ENCODE measurements at regions not wholly inside any gene's neighbourhood (a gene's known extent, or its start where the extent isn't known, plus 50 kb on each side); places are given as distances from the start of the nearest gene placed in this dataset.

DNA sequence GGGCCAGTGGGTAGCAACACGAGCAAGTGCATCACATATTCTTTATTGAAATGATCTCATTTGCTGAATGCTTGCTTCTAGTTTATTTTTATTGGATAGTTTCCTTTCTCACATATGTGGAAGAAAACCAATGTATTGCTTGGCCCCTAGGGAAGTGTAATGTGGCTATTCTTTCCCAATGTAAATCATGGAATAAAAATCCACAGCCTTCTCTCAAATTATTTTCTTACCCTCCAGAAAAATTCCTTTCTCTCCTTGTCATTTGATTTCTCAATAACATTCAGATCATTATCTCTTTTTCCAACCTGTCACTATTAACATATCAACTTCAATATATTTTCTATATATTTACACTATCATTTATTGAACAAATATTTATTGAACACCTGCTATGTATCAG lies 51.9 kb upstream of the PTPRK start:
- DNase-seq (no peak), ATAC-seq (ENCODE audit: poor library complexity) (no peak)
- no peaks in the 10 kb centered on the region for H3K9me3 Mint-ChIP-seq
- Histone ChIP-seq H3K27ac (ENCODE audit: low read depth in 1 of 2, low read length in 2 of 2) (no peak overlapping the region), H3K4me1 (ENCODE audit: insufficient read depth, low read length) (no peaks in the 10 kb centered on the region), H3K9me3 (ENCODE audit: control insufficient read depth in 1 of 2, insufficient read depth in 1 of 2, low read length in 2 of 2) (peaks cover 0 to 5% of the 10 kb centered on the region in 2 experiments), H3K36me3 (ENCODE audit: insufficient read depth, low read length) (no peaks in the 10 kb centered on the region), H3K27me3 (ENCODE audit: control insufficient read depth in 1 of 2, insufficient read depth in 2 of 2, low read length in 2 of 2) (no peaks in the 10 kb centered on the region), H3K4me3 (ENCODE audit: low read length) (no peak overlapping the region)
- TF ChIP-seq, protein P1, sequence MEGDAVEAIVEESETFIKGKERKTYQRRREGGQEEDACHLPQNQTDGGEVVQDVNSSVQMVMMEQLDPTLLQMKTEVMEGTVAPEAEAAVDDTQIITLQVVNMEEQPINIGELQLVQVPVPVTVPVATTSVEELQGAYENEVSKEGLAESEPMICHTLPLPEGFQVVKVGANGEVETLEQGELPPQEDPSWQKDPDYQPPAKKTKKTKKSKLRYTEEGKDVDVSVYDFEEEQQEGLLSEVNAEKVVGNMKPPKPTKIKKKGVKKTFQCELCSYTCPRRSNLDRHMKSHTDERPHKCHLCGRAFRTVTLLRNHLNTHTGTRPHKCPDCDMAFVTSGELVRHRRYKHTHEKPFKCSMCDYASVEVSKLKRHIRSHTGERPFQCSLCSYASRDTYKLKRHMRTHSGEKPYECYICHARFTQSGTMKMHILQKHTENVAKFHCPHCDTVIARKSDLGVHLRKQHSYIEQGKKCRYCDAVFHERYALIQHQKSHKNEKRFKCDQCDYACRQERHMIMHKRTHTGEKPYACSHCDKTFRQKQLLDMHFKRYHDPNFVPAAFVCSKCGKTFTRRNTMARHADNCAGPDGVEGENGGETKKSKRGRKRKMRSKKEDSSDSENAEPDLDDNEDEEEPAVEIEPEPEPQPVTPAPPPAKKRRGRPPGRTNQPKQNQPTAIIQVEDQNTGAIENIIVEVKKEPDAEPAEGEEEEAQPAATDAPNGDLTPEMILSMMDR (IDR thresholded peaks at IDR 0.05), result no peak
- POLR2A ChIA-PET, result no interaction called here
- peaks cover 7% of the 10 kb centered on the region for H3K27me3 Mint-ChIP-seq
- H3K36me3 Mint-ChIP-seq (ENCODE audit: low read depth), result no peaks in the 10 kb centered on the region
- H3K4me3 Mint-ChIP-seq, result no peak overlapping the region
- H3K27ac Mint-ChIP-seq, result no peak overlapping the region
- H3K4me1 Mint-ChIP-seq (ENCODE audit: low read depth), result peaks cover 7% of the 10 kb centered on the region
- intact Hi-C loops (cut with DNase I, micrococcal nuclease), result no loop called here
- CTCF ChIA-PET, result no interaction called here

DNA sequence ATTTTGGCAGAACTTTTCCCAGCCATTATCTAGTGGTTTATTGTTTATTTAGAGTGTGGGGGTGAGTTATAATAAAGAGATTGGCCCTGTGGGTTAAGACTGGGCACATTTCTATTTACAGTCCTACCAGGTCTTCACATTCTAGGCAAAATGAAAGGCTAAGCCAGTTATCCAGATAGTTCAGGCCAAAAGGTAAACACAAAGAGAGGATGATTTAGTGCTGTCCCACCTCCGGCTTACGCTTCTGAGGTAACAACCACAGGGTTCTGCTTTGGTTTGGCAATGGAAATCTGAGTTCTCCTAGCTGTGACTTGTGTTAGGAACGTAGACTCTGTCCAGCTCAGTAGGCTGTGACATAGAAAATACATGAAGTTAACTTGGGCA lies 50.3 kb upstream of the PTPRK start:
- Histone ChIP-seq H3K36me3 (ENCODE audit: insufficient read depth, low read length) (no peaks in the 10 kb centered on the region), H3K27ac (ENCODE audit: low read depth in 1 of 2, low read length in 2 of 2) (no peak overlapping the region), H3K4me1 (ENCODE audit: insufficient read depth, low read length) (no peaks in the 10 kb centered on the region), H3K27me3 (ENCODE audit: control insufficient read depth in 1 of 2, insufficient read depth in 2 of 2, low read length in 2 of 2) (no peaks in the 10 kb centered on the region), H3K4me3 (ENCODE audit: low read length) (no peak overlapping the region), H3K9me3 (ENCODE audit: control insufficient read depth in 1 of 2, insufficient read depth in 1 of 2, low read length in 2 of 2) (peaks cover 0 to 5% of the 10 kb centered on the region in 2 experiments)
- no peaks in the 10 kb centered on the region for H3K9me3 Mint-ChIP-seq
- POLR2A ChIA-PET, result no interaction called here
- H3K27me3 Mint-ChIP-seq, result peaks cover under 1% of the 10 kb centered on the region
- intact Hi-C loops (cut with DNase I, micrococcal nuclease), result no loop called here
- TF ChIP-seq, protein P1 (IDR thresholded peaks at IDR 0.05), result no peak
- no peak for ATAC-seq (ENCODE audit: poor library complexity)
- no peak overlapping the region for H3K27ac Mint-ChIP-seq
- H3K4me1 Mint-ChIP-seq (ENCODE audit: low read depth), result peaks cover under 1% of the 10 kb centered on the region
- no peak for DNase-seq
- CTCF ChIA-PET, result no interaction called here
- H3K36me3 Mint-ChIP-seq (ENCODE audit: low read depth), result no peaks in the 10 kb centered on the region
- no peak overlapping the region for H3K4me3 Mint-ChIP-seq

DNA sequence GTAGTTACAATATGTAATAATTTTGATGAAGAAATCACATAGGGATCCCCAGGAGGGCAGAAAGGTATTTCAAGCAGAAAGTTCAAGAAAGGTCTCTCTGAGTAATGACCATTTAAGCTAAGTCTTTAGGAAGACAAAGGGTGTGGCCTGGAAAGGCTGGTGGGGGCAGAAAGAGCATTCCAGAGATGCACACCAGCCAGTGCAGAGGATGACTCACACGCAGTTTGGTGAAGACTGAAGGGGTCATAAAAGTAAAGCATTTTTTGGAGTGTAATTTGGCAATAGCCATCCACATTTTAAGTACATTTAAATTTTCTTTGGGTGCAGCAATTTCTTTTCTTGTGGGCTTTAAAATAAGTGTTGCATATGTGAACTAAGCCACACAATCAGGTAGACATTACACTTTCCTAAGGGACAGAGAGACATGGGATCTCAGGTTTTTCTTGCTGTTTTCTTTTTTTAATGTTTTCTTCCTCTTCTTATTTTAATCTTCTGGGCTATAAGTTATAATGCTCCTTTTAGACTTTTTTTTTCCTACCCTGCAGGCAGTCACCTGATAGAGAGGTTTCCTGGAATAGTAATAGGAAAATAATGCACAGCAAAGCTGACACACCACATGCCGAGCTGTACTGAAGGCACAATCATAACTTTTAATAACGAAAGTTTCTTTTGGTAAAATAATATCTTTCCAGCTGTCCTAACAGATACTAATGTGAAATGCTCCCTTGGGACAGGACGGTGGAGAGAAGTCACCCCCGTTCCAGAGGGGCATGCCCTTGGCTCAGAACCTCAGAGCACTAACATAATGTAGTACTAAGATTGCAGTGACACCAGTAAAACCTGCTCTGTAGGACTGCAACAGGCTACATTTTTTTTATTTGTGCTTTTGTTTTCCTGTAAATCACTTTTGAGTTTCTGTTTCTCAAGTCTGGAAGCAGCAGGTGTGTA lies 49.6 kb upstream of the PTPRK start:
- TF ChIP-seq, protein P1 (IDR thresholded peaks at IDR 0.05), result no peak
- Mint-ChIP-seq H3K36me3 (ENCODE audit: low read depth) (no peaks in the 10 kb centered on the region), H3K9me3 (no peaks in the 10 kb centered on the region), H3K27ac (no peak overlapping the region), H3K4me1 (ENCODE audit: low read depth) (no peaks in the 10 kb centered on the region), H3K27me3 (no peaks in the 10 kb centered on the region), H3K4me3 (no peak overlapping the region)
- intact Hi-C loops (cut with DNase I, micrococcal nuclease), result no loop called here
- Histone ChIP-seq H3K4me3 (ENCODE audit: low read length) (no peak overlapping the region), H3K27ac (ENCODE audit: low read depth in 1 of 2, low read length in 2 of 2) (no peak overlapping the region), H3K9me3 (ENCODE audit: control insufficient read depth in 1 of 2, insufficient read depth in 1 of 2, low read length in 2 of 2) (peaks cover 0 to 5% of the 10 kb centered on the region in 2 experiments), H3K4me1 (ENCODE audit: insufficient read depth, low read length) (no peaks in the 10 kb centered on the region), H3K36me3 (ENCODE audit: insufficient read depth, low read length) (no peaks in the 10 kb centered on the region), H3K27me3 (ENCODE audit: control insufficient read depth in 1 of 2, insufficient read depth in 2 of 2, low read length in 2 of 2) (no peaks in the 10 kb centered on the region)
- DNase-seq (no peak), ATAC-seq (ENCODE audit: poor library complexity) (no peak)
- ChIA-PET POLR2A (no interaction called here), CTCF (no interaction called here)

Data from CD4-positive, alpha-beta T cell (primary cell).